Activated CD8-positive, alpha-beta memory T cell treated with anti-CD3 and anti-CD28 coated beads for 4 hours (primary cell): ENCODE measurements at regions not wholly inside any gene's neighbourhood (a gene's known extent, or its start where the extent isn't known, plus 50 kb on each side); places are given as distances from the start of the nearest gene placed in this dataset.
"Not testable (repeated sequence)": the region's sequence is repeated elsewhere in the genome, so short reads cannot be mapped to it uniquely, and the experiment has no call there.

Source experiments
- DNase-seq, 2 donors: peaks; one replicate each; pipeline ENCODE4 v3.0.0-alpha.2; 2020; ENCODE audit warnings: low read depth in 2 of 2

- DNase-seq, result no peak
These were observed 58.4 kb upstream of the WAPL start for GRCh38 chr10:86579883-86580520.

GRCh38 chr10:86580521-86580891, 58.9 kb upstream of the WAPL start:
- DNase-seq, result no peak

GRCh38 chr10:86583983-86584382, 62.4 kb upstream of the WAPL start:
- no peak for DNase-seq

GRCh38 chr10:86585037-86585929, 63.7 kb upstream of the WAPL start:
- peak; percentile 45 for DNase-seq

GRCh38 chr10:86586516-86586915, 64.9 kb upstream of the WAPL start:
- no peak for DNase-seq

- not testable (repeated sequence) for DNase-seq
These were observed 65.6 kb upstream of the OPN4 start for GRCh38 chr10:86588781-86589180.

- DNase-seq, result no peak
These were observed 62.9 kb upstream of the OPN4 start for GRCh38 chr10:86591436-86591835.

- no peak for DNase-seq
These were observed 61.9 kb upstream of the OPN4 start for GRCh38 chr10:86592413-86592812.

- no peak for DNase-seq
These were observed 59.8 kb upstream of the OPN4 start for GRCh38 chr10:86594535-86594934.

- DNase-seq, result no peak
These were observed 58.9 kb upstream of the OPN4 start for GRCh38 chr10:86595496-86595895.

GRCh38 chr10:86596266-86596665, 58.1 kb upstream of the OPN4 start:
- no peak for DNase-seq

- no peak for DNase-seq
These were observed 57.0 kb upstream of the OPN4 start for GRCh38 chr10:86597306-86597705.

- DNase-seq, result no peak
These were observed 56.2 kb upstream of the OPN4 start for GRCh38 chr10:86598151-86598550.

- no peak for DNase-seq
These were observed 55.3 kb upstream of the OPN4 start for GRCh38 chr10:86599041-86599440.

- DNase-seq, result no peak
These were observed 54.6 kb upstream of the OPN4 start for GRCh38 chr10:86599729-86600128.

- DNase-seq, result no peak
These were observed 54.1 kb upstream of the OPN4 start for GRCh38 chr10:86600296-86600695.

GRCh38 chr10:86601956-86602602, 52.3 kb upstream of the OPN4 start:
- DNase-seq, result no peak

- DNase-seq, result no peak
These were observed 51.1 kb upstream of the OPN4 start for GRCh38 chr10:86603256-86603655.
